ENCODE measurements at regions not wholly inside any gene's neighbourhood (a gene's known extent, or its start where the extent isn't known, plus 50 kb on each side); places are given as distances from the start of the nearest gene placed in this dataset.

GRCh38 chr6:14765721-14766390 lies 480.0 kb upstream of the JARID2 start:
- TF ChIP-seq EP300 (IDR thresholded peaks at IDR 0.05): no peak
- TF ChIP-seq CTCF (IDR thresholded peaks at IDR 0.05): no peak
- TF ChIP-seq POLR2A (IDR thresholded peaks at IDR 0.05): no peak
